HepG2 (cell line): ENCODE measurements at regions not wholly inside any gene's neighbourhood (a gene's known extent, or its start where the extent isn't known, plus 50 kb on each side); places are given as distances from the start of the nearest gene placed in this dataset.

Experiments used
- FOXP1 ChIP-seq, 2 experiments: fragments of 450-650 bp in 1 of 2; IDR thresholded peaks; 2 replicates each; pipeline ENCODE4 v1.6.1; 2017 to 2018; ENCODE audit warnings: antibody characterized with exemption in 1 of 2
- KLF16 ChIP-seq, 2 experiments: sonication (generic) in 1 of 2; formaldehyde crosslinking in 1 of 2; IDR thresholded peaks; 2 replicates each; pipeline versions ENCODE4 v1.6.1 to v1.8.0; 2016 to 2023; ENCODE audit warnings: missing genetic modification reagents in 2 of 2, missing compliant biosample characterization in 1 of 2
- MXI1 ChIP-seq: IDR thresholded peaks from 3 replicates; pipeline ENCODE4 v1.6.1; 2012; ENCODE audit warnings: low read depth, low read length, inconsistent platforms, borderline replicate concordance
- NR2F2 ChIP-seq: IDR thresholded peaks from 2 replicates; pipeline ENCODE4 v1.6.1; 2012; ENCODE audit warnings: low read depth, inconsistent platforms, borderline replicate concordance
- USF2 ChIP-seq, 2 experiments: sonication (generic) in 1 of 2; formaldehyde crosslinking in 1 of 2; IDR thresholded peaks; 2 replicates each; pipeline versions ENCODE4 v1.5.1 to v1.6.1; 2011 to 2020; ENCODE audit warnings: borderline replicate concordance in 1 of 2, low read depth in 1 of 2, low read length in 1 of 2, mild to moderate bottlenecking in 1 of 2, missing genetic modification reagents in 1 of 2, moderate library complexity in 1 of 2
- ZNF558 ChIP-seq: sonication (generic); formaldehyde crosslinking; IDR thresholded peaks from 2 replicates; pipeline ENCODE4 v1.9.0; 2022; ENCODE audit warnings: mild to moderate bottlenecking, missing genetic modification reagents, borderline replicate concordance
- TF ChIP-seq, protein P1 (sequence below): sonication (generic); formaldehyde crosslinking; IDR thresholded peaks from 2 replicates; pipeline ENCODE4 v1.4.0; 2020; ENCODE audit warnings: low read depth, missing genetic modification reagents

GRCh38 chr1:192872010-192872409 lies 63.2 kb downstream of the RGS2 start:
- no peak for TF ChIP-seq KLF16 (CRISPR knock-in tag; IDR thresholded peaks at IDR 0.05)
- TF ChIP-seq MXI1 = no peak
- no peak for TF ChIP-seq ZNF558 (CRISPR knock-in tag)
- no peak for TF ChIP-seq FOXP1 (IDR thresholded peaks at IDR 0.05)
- no peak for TF ChIP-seq FOXP1 (CRISPR knock-in tag; IDR thresholded peaks at IDR 0.05)
- no peak for TF ChIP-seq USF2 (IDR thresholded peaks at IDR 0.05; ENCODE audit: low read depth, low read length)
- no peak for TF ChIP-seq USF2 (CRISPR knock-in tag; IDR thresholded peaks at IDR 0.05; ENCODE audit: borderline replicate concordance)
- TF ChIP-seq, protein P1, sequence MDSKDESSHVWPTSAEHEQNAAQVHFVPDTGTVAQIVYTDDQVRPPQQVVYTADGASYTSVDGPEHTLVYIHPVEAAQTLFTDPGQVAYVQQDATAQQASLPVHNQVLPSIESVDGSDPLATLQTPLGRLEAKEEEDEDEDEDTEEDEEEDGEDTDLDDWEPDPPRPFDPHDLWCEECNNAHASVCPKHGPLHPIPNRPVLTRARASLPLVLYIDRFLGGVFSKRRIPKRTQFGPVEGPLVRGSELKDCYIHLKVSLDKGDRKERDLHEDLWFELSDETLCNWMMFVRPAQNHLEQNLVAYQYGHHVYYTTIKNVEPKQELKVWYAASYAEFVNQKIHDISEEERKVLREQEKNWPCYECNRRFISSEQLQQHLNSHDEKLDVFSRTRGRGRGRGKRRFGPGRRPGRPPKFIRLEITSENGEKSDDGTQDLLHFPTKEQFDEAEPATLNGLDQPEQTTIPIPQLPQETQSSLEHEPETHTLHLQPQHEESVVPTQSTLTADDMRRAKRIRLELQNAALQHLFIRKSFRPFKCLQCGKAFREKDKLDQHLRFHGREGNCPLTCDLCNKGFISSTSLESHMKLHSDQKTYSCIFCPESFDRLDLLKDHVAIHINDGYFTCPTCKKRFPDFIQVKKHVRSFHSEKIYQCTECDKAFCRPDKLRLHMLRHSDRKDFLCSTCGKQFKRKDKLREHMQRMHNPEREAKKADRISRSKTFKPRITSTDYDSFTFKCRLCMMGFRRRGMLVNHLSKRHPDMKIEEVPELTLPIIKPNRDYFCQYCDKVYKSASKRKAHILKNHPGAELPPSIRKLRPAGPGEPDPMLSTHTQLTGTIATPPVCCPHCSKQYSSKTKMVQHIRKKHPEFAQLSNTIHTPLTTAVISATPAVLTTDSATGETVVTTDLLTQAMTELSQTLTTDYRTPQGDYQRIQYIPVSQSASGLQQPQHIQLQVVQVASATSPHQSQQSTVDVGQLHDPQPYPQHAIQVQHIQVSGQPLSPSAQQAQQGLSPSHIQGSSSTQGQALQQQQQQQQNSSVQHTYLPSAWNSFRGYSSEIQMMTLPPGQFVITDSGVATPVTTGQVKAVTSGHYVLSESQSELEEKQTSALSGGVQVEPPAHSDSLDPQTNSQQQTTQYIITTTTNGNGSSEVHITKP (CRISPR knock-in tag) = no peak
- no peak for TF ChIP-seq NR2F2
